Adrenal gland (tissue), 5 donors: ENCODE measurements at regions not wholly inside any gene's neighbourhood (a gene's known extent, or its start where the extent isn't known, plus 50 kb on each side); places are given as distances from the start of the nearest gene placed in this dataset.

Experiments used
- POLR2A ChIP-seq, 2 donors: fragments of 450-650 bp; IDR thresholded peaks; one replicate each; pipeline ENCODE4 v1.6.1; 2017; ENCODE audit warnings: antibody characterized with exemption in 2 of 2, mild to moderate bottlenecking in 2 of 2, moderate library complexity in 1 of 2
- TF ChIP-seq, protein P1 (sequence below), 6 experiments: fragments of 450-650 bp in 4 of 6; fragments of 200-600 bp in 2 of 6; sonication (generic) in 1 of 6; IDR thresholded peaks; 1 replicate in 5 of 6; 2 replicates in 1 of 6; pipeline versions ENCODE4 v1.5.1 to v1.8.0; 2016 to 2021; ENCODE audit warnings: antibody characterized with exemption in 6 of 6, mild to moderate bottlenecking in 2 of 6, moderate library complexity in 1 of 6
- donor health status: DM: no; HTN: no; CAD: no.

- TF ChIP-seq, protein P1, sequence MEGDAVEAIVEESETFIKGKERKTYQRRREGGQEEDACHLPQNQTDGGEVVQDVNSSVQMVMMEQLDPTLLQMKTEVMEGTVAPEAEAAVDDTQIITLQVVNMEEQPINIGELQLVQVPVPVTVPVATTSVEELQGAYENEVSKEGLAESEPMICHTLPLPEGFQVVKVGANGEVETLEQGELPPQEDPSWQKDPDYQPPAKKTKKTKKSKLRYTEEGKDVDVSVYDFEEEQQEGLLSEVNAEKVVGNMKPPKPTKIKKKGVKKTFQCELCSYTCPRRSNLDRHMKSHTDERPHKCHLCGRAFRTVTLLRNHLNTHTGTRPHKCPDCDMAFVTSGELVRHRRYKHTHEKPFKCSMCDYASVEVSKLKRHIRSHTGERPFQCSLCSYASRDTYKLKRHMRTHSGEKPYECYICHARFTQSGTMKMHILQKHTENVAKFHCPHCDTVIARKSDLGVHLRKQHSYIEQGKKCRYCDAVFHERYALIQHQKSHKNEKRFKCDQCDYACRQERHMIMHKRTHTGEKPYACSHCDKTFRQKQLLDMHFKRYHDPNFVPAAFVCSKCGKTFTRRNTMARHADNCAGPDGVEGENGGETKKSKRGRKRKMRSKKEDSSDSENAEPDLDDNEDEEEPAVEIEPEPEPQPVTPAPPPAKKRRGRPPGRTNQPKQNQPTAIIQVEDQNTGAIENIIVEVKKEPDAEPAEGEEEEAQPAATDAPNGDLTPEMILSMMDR (IDR thresholded peaks at IDR 0.05), result no peak
- no peak for TF ChIP-seq POLR2A (IDR thresholded peaks at IDR 0.05)
Measured at GRCh38 chr6:92369309-92369708, 1050.0 kb downstream of the EPHA7 start.
